ENCODE measurements at regions not wholly inside any gene's neighbourhood (a gene's known extent, or its start where the extent isn't known, plus 50 kb on each side); places are given as distances from the start of the nearest gene placed in this dataset.
"Not testable (repeated sequence)": the region's sequence is repeated elsewhere in the genome, so short reads cannot be mapped to it uniquely, and the experiment has no call there.

GRCh38 chr5:168118042-168118668 lies 173.3 kb upstream of the WWC1 start:
- DNase-seq (ENCODE audit: low read depth in 2 of 2, low spot score in 1 of 2), result no peak

GRCh38 chr5:168120401-168121137 lies 170.9 kb upstream of the WWC1 start:
- no peak for DNase-seq (ENCODE audit: low read depth in 2 of 2, low spot score in 1 of 2)

DNA sequence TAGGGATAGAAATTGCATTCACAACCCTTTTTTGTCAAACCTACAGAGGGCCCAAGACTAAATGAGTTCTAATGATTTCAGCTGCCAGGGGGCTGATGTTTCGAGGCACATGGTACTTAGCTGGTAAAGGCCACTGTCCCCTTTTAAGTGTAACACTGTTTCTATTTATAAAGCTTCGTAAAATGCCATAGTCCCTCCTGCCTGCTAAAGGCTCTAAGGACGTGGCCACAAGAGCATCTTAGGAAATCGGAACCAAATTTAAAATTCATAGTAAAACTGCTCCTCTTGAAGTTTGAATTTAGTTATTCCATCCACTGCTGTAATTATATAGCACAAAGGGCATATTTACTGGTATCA lies 170.3 kb upstream of the WWC1 start:
- no peak for DNase-seq (ENCODE audit: low read depth in 2 of 2, low spot score in 1 of 2)

GRCh38 chr5:168123631-168124528 lies 167.6 kb upstream of the WWC1 start:
- no peak for DNase-seq (ENCODE audit: low read depth in 2 of 2, low spot score in 1 of 2)

- DNase-seq (ENCODE audit: low read depth in 2 of 2, low spot score in 1 of 2), result no peak
These were observed 165.8 kb upstream of the WWC1 start for GRCh38 chr5:168125445-168126199.

GRCh38 chr5:168126606-168127005 lies 164.8 kb upstream of the WWC1 start:
- no peak for DNase-seq (ENCODE audit: low read depth in 2 of 2, low spot score in 1 of 2)

DNA sequence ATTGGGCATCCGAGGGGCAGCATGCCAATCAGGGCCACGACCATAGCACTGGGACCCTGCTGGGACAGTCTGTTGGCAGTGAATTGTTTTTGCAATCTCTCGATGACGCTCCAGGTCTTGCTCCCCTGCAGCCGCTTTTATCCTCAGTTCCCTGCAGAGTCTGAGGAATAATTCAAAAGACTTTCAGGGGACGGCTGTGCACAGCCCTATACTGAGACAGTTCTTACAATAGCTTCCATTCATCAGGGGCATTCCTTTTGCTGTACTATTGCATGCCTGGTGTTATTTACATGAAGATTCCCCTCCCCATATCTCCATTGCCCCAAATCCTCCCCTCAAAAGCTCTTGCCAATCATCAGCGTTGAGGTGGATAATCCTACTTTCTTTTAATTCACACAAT lies 163.3 kb upstream of the WWC1 start:
- no peak for DNase-seq (ENCODE audit: low read depth in 2 of 2, low spot score in 1 of 2)

- no peak for DNase-seq (ENCODE audit: low read depth in 2 of 2, low spot score in 1 of 2)
These were observed 162.9 kb upstream of the WWC1 start for GRCh38 chr5:168128557-168128956.

DNA sequence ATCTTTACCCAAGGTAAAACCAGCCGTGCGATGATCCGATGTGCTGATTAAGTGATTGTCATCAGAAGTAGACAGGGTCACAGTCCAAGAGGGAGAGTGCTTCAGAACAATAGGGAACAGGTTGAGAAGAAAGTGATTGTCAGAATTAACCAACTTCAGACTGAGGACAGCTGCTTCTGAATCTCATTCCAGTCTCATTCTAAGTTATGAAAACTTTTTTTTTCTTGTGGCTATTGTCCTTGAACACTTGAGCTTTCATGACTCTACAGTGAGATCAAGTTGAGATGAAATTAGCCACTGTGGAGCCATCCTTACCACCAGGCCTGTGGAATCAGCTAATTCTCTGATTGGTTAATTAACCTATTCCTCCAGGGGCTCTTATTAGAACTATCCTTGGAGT lies 159.9 kb upstream of the WWC1 start:
- DNase-seq (ENCODE audit: low read depth in 2 of 2, low spot score in 1 of 2), result no peak

GRCh38 chr5:168132241-168132641 lies 159.2 kb upstream of the WWC1 start:
- no peak for DNase-seq (ENCODE audit: low read depth in 2 of 2, low spot score in 1 of 2)

DNA sequence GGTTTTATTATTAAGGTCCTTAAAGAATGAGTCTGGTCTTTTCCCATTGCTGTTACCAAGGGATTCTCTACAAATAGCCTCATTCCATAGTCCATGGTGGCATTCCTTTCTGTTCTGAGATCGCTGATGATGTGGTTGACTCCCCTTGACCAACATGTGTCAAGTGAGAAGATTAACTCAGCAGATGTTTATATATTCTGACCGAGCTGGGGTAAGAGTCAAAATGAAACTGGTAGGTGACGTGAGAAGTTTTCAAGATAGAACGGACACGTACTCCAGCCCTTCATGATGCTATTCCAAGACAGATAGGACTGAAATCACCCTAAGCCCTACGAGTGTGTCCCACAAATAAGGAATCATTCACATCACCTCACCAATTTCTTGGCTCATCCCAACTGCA lies 155.5 kb upstream of the WWC1 start:
- DNase-seq (ENCODE audit: low read depth in 2 of 2, low spot score in 1 of 2), result no peak

- DNase-seq (ENCODE audit: low read depth in 2 of 2, low spot score in 1 of 2), result no peak
These were observed 155.1 kb upstream of the WWC1 start for GRCh38 chr5:168136340-168136739.

GRCh38 chr5:168137265-168137664 lies 154.2 kb upstream of the WWC1 start:
- no peak for DNase-seq (ENCODE audit: low read depth in 2 of 2, low spot score in 1 of 2)

DNA sequence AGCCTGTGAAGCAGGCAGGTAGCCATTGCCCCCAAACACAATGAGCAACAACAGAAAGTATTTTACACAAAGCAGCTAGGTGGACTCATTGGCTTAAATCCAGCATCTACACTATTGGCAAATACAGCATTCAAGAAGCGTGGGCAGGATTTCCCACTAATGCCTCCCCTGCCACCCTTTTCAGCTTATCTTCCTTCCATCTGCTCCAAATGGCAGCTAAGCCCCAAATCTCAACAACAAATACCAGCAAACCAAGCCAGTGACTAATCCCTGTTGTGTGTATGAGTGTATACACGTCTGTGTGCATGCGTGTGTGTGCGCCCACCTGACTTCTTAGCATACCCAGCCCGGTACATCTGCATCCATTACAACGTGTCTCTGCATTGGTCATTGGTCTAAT lies 151.2 kb upstream of the WWC1 start:
- no peak for DNase-seq (ENCODE audit: low read depth in 2 of 2, low spot score in 1 of 2)

DNA sequence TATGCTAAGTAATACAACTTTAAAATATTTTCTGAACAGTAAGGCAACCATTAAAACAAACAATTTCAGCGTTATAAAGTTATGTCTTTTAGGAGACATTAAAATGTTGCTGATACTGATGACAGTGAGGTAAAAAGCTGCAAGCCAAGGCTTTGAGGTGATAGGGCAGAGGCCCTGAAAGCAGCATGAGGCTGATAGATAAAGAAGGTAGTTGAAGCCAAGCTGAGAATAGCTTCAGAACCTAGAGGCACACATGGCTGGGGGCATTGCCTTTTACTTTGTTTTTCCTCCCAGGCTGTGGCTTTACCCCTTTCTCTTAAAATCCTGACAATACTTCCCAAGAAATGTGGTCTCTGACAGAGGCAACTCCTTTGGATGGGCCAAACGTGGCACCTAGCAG lies 149.0 kb upstream of the WWC1 start:
- DNase-seq (ENCODE audit: low read depth in 2 of 2, low spot score in 1 of 2), result no peak

- DNase-seq (ENCODE audit: low read depth in 2 of 2, low spot score in 1 of 2), result not testable (repeated sequence)
These were observed 147.9 kb upstream of the WWC1 start for GRCh38 chr5:168143521-168143920.

DNA sequence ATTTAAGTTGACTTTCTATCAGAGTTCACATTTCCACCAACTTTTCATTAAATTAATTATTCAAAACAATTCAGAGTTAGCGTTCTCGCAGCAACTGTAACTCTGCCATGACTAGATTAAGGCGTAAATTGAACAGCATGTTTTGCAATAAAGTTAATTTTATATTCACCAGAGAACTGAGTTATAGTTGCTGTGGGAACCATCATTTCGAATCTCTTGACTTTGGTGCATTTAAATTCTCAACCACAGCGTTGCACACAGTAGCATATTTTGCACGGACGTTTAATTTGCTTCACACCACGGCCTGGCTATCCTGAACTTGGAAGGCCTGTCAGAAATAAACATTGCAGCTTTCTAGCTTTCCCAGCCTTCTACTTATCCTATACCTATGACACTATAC lies 144.3 kb upstream of the WWC1 start:
- DNase-seq (ENCODE audit: low read depth in 2 of 2, low spot score in 1 of 2), result no peak

GRCh38 chr5:168147568-168148360 lies 143.7 kb upstream of the WWC1 start:
- no peak for DNase-seq (ENCODE audit: low read depth in 2 of 2, low spot score in 1 of 2)

DNA sequence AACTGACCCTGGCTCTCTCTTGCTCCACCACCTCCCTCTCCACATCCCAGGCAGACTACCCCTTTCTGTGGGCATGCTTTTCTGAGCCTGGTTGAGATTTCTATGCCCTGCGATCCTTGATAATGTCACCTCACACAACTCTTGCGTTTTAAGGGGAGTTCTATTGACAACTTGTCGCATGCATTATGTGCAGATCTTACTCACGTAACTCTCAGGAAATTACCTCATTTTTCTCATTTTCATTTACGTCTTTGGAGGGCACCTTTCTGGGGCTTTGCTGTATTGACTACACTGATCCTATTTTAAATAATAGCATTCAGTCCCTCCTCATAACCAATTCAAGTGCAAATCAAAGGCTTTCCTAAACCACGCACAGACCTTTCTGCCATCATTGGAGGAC lies 140.4 kb upstream of the WWC1 start:
- no peak for DNase-seq (ENCODE audit: low read depth in 2 of 2, low spot score in 1 of 2)

GRCh38 chr5:168152660-168153059 lies 138.8 kb upstream of the WWC1 start:
- no peak for DNase-seq (ENCODE audit: low read depth in 2 of 2, low spot score in 1 of 2)

Measured in stimulated activated CD8-positive, alpha-beta memory T cell treated with anti-CD3 and anti-CD28 coated beads, Interleukin-4, amount 100 ng/mL, for 1 hour (primary cell).